HG02884 (cell line): ENCODE measurements at regions not wholly inside any gene's neighbourhood (a gene's known extent, or its start where the extent isn't known, plus 50 kb on each side); places are given as distances from the start of the nearest gene placed in this dataset.

ENCODE experiments used
- ATAC-seq: cut with Tn5 transposase; IDR thresholded peaks from one replicate; pipeline ENCODE4 v1.9.1; 2021; ENCODE audit warnings: mild to moderate bottlenecking, moderate library complexity; ENCODE audit not compliant: unreplicated experiment

GRCh38 chr2:16117791-16118610 lies 177.7 kb downstream of the MYCN start:
- ATAC-seq, result no peak

DNA sequence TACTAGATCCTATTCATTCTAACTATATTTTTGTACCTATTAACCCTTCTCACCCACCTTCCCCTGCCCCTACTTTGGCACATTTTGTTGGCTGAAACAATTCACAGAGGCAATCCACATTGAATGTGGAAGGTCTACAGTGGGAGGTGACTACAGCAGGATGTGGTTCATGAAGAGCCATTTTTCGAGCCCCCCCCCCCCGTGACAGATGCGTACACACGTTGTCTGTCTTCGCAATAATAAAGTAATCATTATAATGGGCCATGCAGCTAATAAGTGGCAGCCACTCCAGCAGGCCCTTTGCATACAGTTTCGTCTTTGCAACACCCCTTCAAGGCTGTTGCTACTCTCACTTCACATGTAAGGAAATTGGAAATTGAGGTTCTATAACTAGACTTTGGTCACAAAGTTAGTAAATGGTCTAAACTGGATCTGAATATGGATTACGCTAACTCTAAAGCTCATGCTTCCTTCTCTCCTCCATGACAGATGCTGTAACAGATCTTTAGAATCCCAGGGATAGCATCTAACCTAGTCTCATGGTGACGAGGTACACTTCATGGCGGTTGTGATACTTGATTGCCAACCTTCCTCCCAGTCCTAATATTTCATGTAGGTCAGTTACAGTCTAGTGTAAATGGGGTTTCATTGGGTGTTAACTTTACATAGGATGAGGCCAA lies 176.8 kb downstream of the MYCN start:
- ATAC-seq, result no peak

GRCh38 chr2:16115881-16116830 lies 175.8 kb downstream of the MYCN start:
- ATAC-seq, result no peak

- ATAC-seq, result no peak
These were observed 174.9 kb downstream of the MYCN start for GRCh38 chr2:16115291-16115690.

DNA sequence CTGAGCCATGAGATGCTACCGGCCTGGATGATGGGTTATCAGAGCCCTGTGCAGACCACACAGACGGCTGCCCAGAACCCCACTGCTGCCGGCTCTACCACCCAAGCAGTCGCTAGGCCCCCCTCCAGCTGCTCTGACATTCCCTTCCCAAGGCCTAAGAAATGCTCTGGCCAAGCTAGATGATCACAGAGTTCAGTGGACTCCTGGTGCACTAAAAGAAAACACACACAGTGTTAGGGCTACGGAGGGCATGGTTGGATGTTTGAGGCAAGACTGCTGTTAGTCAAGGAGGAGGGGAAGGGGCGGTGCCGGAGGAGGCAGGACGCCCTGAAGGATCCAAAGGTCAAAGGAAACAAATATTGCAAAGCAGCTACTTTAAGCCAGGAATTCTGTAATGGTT lies 174.5 kb downstream of the MYCN start:
- no peak for ATAC-seq

- ATAC-seq, result no peak
These were observed 173.7 kb downstream of the MYCN start for GRCh38 chr2:16114070-16114469.

DNA sequence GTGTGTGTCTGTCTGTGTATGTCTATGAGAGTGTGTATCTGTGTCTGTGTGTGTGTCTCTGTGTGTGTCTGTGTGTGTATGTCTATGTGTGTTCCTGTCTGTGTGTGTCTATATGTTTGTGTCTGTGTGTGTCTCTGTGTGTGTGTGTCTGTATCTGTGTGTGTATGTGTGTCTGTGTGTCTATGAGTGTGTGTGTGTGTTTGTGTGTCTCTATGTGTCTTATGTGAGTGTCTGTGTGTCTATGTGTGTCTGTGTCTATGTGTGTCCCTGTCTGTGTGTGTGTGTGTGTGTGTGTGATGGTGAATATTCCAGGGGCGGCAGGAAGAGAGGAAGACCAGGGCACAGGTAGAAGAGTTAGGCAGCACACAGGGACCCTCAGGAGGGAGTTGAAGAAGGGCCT lies 173.2 kb downstream of the MYCN start:
- no peak for ATAC-seq

GRCh38 chr2:16112972-16113560 lies 172.7 kb downstream of the MYCN start:
- no peak for ATAC-seq

DNA sequence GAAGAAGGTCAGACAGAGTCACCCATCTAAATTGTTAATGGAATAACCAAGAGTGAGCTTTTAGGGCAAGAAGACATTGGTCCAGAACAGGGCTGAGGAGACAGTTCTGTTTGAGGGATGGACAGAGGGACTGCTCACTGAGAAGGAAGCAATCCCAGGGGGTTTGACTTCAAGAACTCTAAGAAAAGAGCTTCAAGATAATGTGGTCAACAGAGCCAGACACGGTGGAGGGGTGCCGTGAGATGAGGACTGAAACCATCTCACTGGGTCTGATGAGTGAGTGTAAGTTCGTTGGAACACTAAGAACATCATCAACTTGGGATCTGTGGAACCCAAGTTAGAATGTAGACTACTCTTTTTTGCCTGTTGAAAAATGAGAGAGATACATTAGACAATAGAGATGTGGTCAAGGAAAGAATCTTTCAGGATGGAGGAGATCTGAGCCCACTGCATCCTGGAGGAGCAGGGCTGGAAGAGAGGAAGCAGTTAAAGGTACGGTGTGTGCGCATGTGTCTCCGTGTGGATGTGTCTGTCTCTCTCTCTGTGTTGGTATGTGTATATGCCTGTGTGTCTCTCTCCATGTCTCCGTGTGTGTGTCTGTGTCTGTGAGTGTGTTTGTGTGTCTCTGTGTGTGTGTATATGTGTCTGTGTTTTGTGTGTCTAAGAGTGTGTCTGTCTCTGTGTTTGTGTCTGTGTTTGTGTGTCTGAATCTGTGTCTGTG lies 172.1 kb downstream of the MYCN start:
- no peak for ATAC-seq

DNA sequence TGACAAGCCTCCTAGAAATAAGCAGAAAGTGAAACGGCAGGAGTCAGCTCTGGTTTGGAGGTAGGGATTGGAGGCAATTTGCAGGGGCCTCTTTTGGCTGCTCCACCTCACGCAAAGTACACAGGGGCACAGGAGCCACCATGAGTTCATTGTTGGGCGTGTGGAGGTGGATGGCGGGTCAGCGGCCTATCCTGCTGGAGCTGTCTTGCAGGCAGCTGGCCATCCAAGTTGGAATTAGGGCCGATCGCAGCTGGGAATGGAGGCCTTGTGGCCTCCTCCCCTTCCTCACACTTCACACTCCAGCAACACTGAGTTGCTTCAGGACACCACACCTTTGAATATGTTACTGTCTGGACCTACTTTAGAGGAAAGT lies 171.5 kb downstream of the MYCN start:
- ATAC-seq, result no peak

- no peak for ATAC-seq
These were observed 169.5 kb downstream of the MYCN start for GRCh38 chr2:16109821-16110310.

GRCh38 chr2:16109368-16109820 lies 169.0 kb downstream of the MYCN start:
- no peak for ATAC-seq

DNA sequence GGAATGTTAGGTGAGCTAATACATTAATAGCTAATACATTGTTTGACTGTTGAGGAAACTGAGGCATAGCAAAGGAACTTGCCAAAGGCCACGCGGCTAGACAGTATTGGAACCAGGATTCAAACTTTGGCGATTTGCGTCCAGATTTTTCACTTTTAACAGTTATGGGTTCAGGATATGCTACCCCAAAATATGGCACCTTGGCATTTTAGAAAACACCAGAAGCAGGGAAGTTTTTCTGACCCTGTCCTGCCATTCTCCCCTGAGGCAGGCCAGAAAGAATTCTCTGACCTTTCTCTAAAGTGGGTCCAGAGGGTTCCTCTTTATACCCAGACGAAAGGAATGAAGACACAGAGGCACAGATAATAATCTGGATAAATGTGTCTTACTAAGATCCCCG lies 166.9 kb downstream of the MYCN start:
- ATAC-seq, result no peak

GRCh38 chr2:16106619-16107018 lies 166.3 kb downstream of the MYCN start:
- no peak for ATAC-seq

GRCh38 chr2:16105669-16106281 lies 165.4 kb downstream of the MYCN start:
- ATAC-seq, result no peak

- ATAC-seq, result no peak
These were observed 164.8 kb downstream of the MYCN start for GRCh38 chr2:16104949-16105668.

GRCh38 chr2:16104315-16104948 lies 164.1 kb downstream of the MYCN start:
- ATAC-seq, result no peak

DNA sequence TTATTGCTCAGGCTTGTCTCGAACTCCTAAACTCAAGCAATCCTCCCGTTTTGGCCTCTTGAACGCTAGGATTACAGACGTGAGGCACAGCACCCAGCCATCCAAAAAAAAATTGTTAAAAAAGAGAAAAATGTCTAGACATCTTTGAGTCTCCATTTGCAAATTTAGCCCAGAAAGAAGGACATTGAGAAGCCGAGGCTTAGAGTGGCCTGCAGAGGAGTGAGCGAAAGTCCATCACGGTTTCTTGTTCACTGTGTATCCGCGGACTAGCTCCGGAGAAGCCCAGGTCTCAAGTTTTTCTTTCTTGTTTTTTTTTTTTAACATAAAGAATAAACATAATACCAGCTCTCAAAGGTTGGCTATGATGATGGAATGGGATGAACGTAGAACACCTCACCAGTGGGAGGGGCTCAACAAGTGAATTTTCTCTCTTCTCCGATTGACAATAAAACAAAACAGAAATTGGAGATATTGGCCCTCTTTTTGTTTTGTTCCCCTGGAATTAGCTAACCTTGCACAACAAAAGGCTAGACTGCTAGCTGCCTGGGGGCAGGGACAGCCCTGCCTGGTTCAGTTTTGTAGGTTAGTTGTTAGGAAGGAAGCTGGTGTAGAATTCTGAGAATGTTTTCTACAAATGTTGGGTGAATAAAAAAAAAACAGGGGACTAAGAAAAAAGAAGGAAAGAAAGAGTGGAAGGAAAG lies 163.4 kb downstream of the MYCN start:
- ATAC-seq, result no peak
